ENCODE measurements at regions not wholly inside any gene's neighbourhood (a gene's known extent, or its start where the extent isn't known, plus 50 kb on each side); places are given as distances from the start of the nearest gene placed in this dataset.

- H3K9me3 ChIP-seq (ENCODE audit: low read length), result no peaks in the 10 kb centered on the region
- intact Hi-C loops (cut with micrococcal nuclease; ENCODE audit: unreplicated experiment) (no loop called here), in situ Hi-C loops (cut with HindIII; ENCODE audit: extremely low pct_ligation_motif_present, low pct_unique_long_range_greater_than_20kb) (no loop called here)
- no peaks in the 10 kb centered on the region for H3K79me2 ChIP-seq (ENCODE audit: insufficient read depth, low read length)
- no peak overlapping the region for H3K9ac ChIP-seq (ENCODE audit: insufficient read depth, low read depth, low read length)
- H3K36me3 ChIP-seq (replicated peaks in 1 of 2; ENCODE audit: control insufficient read depth in 1 of 2, insufficient read depth in 2 of 2, low read length in 2 of 2), result no peaks in the 10 kb centered on the region
- H3K4me2 ChIP-seq (ENCODE audit: low read depth, low read length), result no peak overlapping the region
- BruUV-seq (replicated peaks), result no TSS peak
- H3K27ac ChIP-seq (ENCODE audit: extremely low read length, insufficient read depth, low read length), result no peak overlapping the region
- ChIA-PET CTCF (ENCODE audit: low intra/inter-chr PET ratio, low total read pairs) (no interaction called here), POLR2A (no interaction called here)
- H3K27me3 ChIP-seq (ENCODE audit: control insufficient read depth in 1 of 2, insufficient read depth in 2 of 2, low read length in 2 of 2), result no peaks in the 10 kb centered on the region
- H2AFZ ChIP-seq (ENCODE audit: low read length), result no peak overlapping the region
- H3K4me1 ChIP-seq (ENCODE audit: insufficient read depth, low read length), result no peaks in the 10 kb centered on the region
- FAIRE-seq, result no peak
- ATAC-seq, result no peak
- 16% methylated on average over 4 of the region's 4 CpGs for WGBS (ENCODE audit: low lambda C conversion rate)
- H4K20me1 ChIP-seq (ENCODE audit: insufficient read depth, low read length), result no peaks in the 10 kb centered on the region
- no peak for TF ChIP-seq ZNF510 (CRISPR knock-in tag; IDR thresholded peaks at IDR 0.05; ENCODE audit: low read depth)
- TF ChIP-seq KLF6 (CRISPR knock-in tag; IDR thresholded peaks at IDR 0.05), result no peak
- TF ChIP-seq TOE1 (CRISPR knock-in tag; IDR thresholded peaks at IDR 0.05), result no peak
- no peak for TF ChIP-seq CBX2 (IDR thresholded peaks at IDR 0.05; ENCODE audit: low read depth, low read length)
- no peak for TF ChIP-seq CBX2 (CRISPR knock-in tag; IDR thresholded peaks at IDR 0.05; ENCODE audit: low read depth)
- no peak for TF ChIP-seq SOX13 (IDR thresholded peaks at IDR 0.05)
- no peak for TF ChIP-seq SOX13 (CRISPR knock-in tag; conservative IDR thresholded peaks at IDR 0.05 in 1 of 2, IDR thresholded peaks at IDR 0.05 in 1 of 2)
- TF ChIP-seq ZNF569 (CRISPR knock-in tag; IDR thresholded peaks at IDR 0.05; ENCODE audit: borderline replicate concordance), result no peak
- no peak for TF ChIP-seq MATR3 (CRISPR knock-in tag; IDR thresholded peaks at IDR 0.05)
- TF ChIP-seq ZUFSP (CRISPR knock-in tag; IDR thresholded peaks at IDR 0.05; ENCODE audit: borderline replicate concordance), result no peak
- no peak for TF ChIP-seq MAFF (IDR thresholded peaks at IDR 0.05; ENCODE audit: low read depth, low read length)
- no peak for TF ChIP-seq RAD51 (IDR thresholded peaks at IDR 0.05; ENCODE audit: borderline replicate concordance)
- TF ChIP-seq ZNF343 (CRISPR knock-in tag; IDR thresholded peaks at IDR 0.05), result no peak
- TF ChIP-seq, protein P1, sequence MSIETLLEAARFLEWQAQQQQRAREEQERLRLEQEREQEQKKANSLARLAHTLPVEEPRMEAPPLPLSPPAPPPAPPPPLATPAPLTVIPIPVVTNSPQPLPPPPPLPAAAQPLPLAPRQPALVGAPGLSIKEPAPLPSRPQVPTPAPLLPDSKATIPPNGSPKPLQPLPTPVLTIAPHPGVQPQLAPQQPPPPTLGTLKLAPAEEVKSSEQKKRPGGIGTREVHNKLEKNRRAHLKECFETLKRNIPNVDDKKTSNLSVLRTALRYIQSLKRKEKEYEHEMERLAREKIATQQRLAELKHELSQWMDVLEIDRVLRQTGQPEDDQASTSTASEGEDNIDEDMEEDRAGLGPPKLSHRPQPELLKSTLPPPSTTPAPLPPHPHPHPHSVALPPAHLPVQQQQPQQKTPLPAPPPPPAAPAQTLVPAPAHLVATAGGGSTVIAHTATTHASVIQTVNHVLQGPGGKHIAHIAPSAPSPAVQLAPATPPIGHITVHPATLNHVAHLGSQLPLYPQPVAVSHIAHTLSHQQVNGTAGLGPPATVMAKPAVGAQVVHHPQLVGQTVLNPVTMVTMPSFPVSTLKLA (IDR thresholded peaks at IDR 0.05), result no peak
- no peak for TF ChIP-seq ZFY (CRISPR knock-in tag; IDR thresholded peaks at IDR 0.05)
- TF ChIP-seq, protein P2, sequence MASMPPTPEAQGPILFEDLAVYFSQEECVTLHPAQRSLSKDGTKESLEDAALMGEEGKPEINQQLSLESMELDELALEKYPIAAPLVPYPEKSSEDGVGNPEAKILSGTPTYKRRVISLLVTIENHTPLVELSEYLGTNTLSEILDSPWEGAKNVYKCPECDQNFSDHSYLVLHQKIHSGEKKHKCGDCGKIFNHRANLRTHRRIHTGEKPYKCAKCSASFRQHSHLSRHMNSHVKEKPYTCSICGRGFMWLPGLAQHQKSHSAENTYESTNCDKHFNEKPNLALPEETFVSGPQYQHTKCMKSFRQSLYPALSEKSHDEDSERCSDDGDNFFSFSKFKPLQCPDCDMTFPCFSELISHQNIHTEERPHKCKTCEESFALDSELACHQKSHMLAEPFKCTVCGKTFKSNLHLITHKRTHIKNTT (CRISPR knock-in tag; IDR thresholded peaks at IDR 0.05), result no peak
- TF ChIP-seq MTF2 (CRISPR knock-in tag; IDR thresholded peaks at IDR 0.05; ENCODE audit: borderline replicate concordance), result no peak
- no peak for TF ChIP-seq ZNF513 (CRISPR knock-in tag; conservative IDR thresholded peaks at IDR 0.05)
- no peak for TF ChIP-seq CHD2 (IDR thresholded peaks at IDR 0.05; ENCODE audit: low read depth, low read length)
- TF ChIP-seq ZNF83 (CRISPR knock-in tag; IDR thresholded peaks at IDR 0.05; ENCODE audit: borderline replicate concordance), result no peak
- TF ChIP-seq, protein P3, sequence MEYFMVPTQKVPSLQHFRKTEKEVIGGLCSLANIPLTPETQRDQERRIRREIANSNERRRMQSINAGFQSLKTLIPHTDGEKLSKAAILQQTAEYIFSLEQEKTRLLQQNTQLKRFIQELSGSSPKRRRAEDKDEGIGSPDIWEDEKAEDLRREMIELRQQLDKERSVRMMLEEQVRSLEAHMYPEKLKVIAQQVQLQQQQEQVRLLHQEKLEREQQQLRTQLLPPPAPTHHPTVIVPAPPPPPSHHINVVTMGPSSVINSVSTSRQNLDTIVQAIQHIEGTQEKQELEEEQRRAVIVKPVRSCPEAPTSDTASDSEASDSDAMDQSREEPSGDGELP (IDR thresholded peaks at IDR 0.05; ENCODE audit: borderline replicate concordance, low read depth), result no peak
- TF ChIP-seq ZNF782 (CRISPR knock-in tag; IDR thresholded peaks at IDR 0.05; ENCODE audit: borderline replicate concordance), result no peak
- DNase-seq (ENCODE audit: low spot score), result no peak
- no peak overlapping the region for H3K4me3 ChIP-seq (replicated peaks in 1 of 3; ENCODE audit: insufficient read depth in 1 of 3, low read depth in 2 of 3, low read length in 3 of 3)
Measured at GRCh38 chr15:96625256-96625655, 294.8 kb downstream of the NR2F2 start.

Data from HepG2 (cell line).